ENCODE measurements at regions not wholly inside any gene's neighbourhood (a gene's known extent, or its start where the extent isn't known, plus 50 kb on each side); places are given as distances from the start of the nearest gene placed in this dataset.

DNA sequence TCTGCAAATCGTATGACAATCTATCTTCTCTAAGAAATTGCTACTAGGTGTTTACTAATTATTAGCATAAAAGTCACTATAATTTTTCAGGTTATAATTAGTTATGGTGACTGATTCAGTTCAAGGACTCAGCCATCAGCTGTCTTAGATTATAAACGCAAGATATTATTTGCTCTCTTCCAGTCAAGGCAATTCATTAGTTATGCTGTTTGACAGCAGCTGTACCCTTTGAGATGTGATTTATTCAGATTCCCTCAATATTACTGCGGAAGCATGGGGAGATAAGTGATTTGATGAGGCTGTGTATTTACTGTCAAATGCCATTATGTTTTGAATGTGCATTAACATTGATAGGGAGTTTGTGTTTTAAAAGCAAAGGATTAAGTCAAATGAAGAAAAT is 558.9 kb upstream of the FSIP2 start:
- POLR2A ChIA-PET (ENCODE audit: unreplicated experiment): no interaction called here
- CTCF ChIA-PET: no interaction called here
- TF ChIP-seq, protein P1, sequence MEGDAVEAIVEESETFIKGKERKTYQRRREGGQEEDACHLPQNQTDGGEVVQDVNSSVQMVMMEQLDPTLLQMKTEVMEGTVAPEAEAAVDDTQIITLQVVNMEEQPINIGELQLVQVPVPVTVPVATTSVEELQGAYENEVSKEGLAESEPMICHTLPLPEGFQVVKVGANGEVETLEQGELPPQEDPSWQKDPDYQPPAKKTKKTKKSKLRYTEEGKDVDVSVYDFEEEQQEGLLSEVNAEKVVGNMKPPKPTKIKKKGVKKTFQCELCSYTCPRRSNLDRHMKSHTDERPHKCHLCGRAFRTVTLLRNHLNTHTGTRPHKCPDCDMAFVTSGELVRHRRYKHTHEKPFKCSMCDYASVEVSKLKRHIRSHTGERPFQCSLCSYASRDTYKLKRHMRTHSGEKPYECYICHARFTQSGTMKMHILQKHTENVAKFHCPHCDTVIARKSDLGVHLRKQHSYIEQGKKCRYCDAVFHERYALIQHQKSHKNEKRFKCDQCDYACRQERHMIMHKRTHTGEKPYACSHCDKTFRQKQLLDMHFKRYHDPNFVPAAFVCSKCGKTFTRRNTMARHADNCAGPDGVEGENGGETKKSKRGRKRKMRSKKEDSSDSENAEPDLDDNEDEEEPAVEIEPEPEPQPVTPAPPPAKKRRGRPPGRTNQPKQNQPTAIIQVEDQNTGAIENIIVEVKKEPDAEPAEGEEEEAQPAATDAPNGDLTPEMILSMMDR (conservative IDR thresholded peaks at IDR 0.05; ENCODE audit: low read depth, low read length): no peak
- TF ChIP-seq POLR2A (IDR thresholded peaks at IDR 0.05; ENCODE audit: low read depth, low read length) (no peak), MAFK (IDR thresholded peaks at IDR 0.05; ENCODE audit: low read depth, low read length) (no peak), BHLHE40 (IDR thresholded peaks at IDR 0.05; ENCODE audit: low read depth, low read length) (no peak), RCOR1 (IDR thresholded peaks at IDR 0.05; ENCODE audit: insufficient replicate concordance, low read length) (no peak), NFE2L2 (IDR thresholded peaks at IDR 0.05; ENCODE audit: low read depth, low read length) (no peak), SMC3 (IDR thresholded peaks at IDR 0.05; ENCODE audit: low read depth, low read length) (no peak), MXI1 (IDR thresholded peaks at IDR 0.05; ENCODE audit: borderline replicate concordance, low read depth, low read length) (no peak), CEBPB (IDR thresholded peaks at IDR 0.05; ENCODE audit: low read depth, low read length) (no peak), RAD21 (IDR thresholded peaks at IDR 0.05; ENCODE audit: low read length) (no peak), CHD1 (IDR thresholded peaks at IDR 0.05; ENCODE audit: low read depth, low read length) (no peak), MAZ (IDR thresholded peaks at IDR 0.05; ENCODE audit: borderline replicate concordance, low read depth, low read length) (no peak), FOS (IDR thresholded peaks at IDR 0.05; ENCODE audit: low read depth, low read length) (no peak), RFX5 (IDR thresholded peaks at IDR 0.05; ENCODE audit: low read depth, low read length) (no peak)
- TF ChIP-seq, protein P2, sequence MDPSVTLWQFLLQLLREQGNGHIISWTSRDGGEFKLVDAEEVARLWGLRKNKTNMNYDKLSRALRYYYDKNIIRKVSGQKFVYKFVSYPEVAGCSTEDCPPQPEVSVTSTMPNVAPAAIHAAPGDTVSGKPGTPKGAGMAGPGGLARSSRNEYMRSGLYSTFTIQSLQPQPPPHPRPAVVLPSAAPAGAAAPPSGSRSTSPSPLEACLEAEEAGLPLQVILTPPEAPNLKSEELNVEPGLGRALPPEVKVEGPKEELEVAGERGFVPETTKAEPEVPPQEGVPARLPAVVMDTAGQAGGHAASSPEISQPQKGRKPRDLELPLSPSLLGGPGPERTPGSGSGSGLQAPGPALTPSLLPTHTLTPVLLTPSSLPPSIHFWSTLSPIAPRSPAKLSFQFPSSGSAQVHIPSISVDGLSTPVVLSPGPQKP (IDR thresholded peaks at IDR 0.05; ENCODE audit: borderline replicate concordance, low read depth, low read length): no peak
- TF ChIP-seq, protein P3, sequence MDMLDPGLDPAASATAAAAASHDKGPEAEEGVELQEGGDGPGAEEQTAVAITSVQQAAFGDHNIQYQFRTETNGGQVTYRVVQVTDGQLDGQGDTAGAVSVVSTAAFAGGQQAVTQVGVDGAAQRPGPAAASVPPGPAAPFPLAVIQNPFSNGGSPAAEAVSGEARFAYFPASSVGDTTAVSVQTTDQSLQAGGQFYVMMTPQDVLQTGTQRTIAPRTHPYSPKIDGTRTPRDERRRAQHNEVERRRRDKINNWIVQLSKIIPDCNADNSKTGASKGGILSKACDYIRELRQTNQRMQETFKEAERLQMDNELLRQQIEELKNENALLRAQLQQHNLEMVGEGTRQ (IDR thresholded peaks at IDR 0.05; ENCODE audit: low read depth, low read length): no peak
- no peak overlapping the region for H3K18ac ChIP-seq (ENCODE audit: low read depth, low read length)
- H3K23ac ChIP-seq (ENCODE audit: low read depth, low read length): no peak overlapping the region
- H2AK5ac ChIP-seq (ENCODE audit: low read depth, low read length): no peak overlapping the region
- H3K56ac ChIP-seq (ENCODE audit: extremely low read depth, insufficient read depth, low read length): no peak overlapping the region
- no peak overlapping the region for H3K9ac ChIP-seq (ENCODE audit: low read depth, low read length)
- no peak overlapping the region for H3K4me2 ChIP-seq (ENCODE audit: low read depth, low read length)
- no peak overlapping the region for H3K14ac ChIP-seq (replicated peaks; ENCODE audit: low read depth, low read length)
- DNase-seq (no peak), ATAC-seq (ENCODE audit: low read depth) (no peak)
- H2BK20ac ChIP-seq (ENCODE audit: low read depth, low read length): no peak overlapping the region
- no peaks in the 10 kb centered on the region for H4K20me1 ChIP-seq (ENCODE audit: insufficient read depth, low read length)
- H2BK15ac ChIP-seq (ENCODE audit: low read depth, low read length): no peak overlapping the region
- H3K4me1 ChIP-seq (ENCODE audit: control insufficient read depth, insufficient read depth, low read length): no peaks in the 10 kb centered on the region
- H2AFZ ChIP-seq (replicated peaks; ENCODE audit: low read length, poor library complexity): no peak overlapping the region
- peaks cover under 1% of the 10 kb centered on the region; the same call in 1 of the 2 replicates for H3K9me3 ChIP-seq (ENCODE audit: control insufficient read depth, insufficient read depth, low read length)
- no peak overlapping the region for H4K8ac ChIP-seq (ENCODE audit: low read depth in 2 of 2, low read length in 2 of 2)
- no peaks in the 10 kb centered on the region for H3K27me3 ChIP-seq (ENCODE audit: control insufficient read depth, insufficient read depth, low read length)
- H3K79me1 ChIP-seq (ENCODE audit: low read depth in 1 of 2, low read length in 2 of 2): no peaks in the 10 kb centered on the region
- H4K5ac ChIP-seq (ENCODE audit: low read depth, low read length): no peak overlapping the region
- no TSS peak for BruUV-seq (replicated peaks)
- no peak overlapping the region for H3K4me3 ChIP-seq (ENCODE audit: insufficient read depth, low read depth, low read length)
- dilution Hi-C loops (cut with HindIII; ENCODE audit: low sequenced_read_pairs, unreplicated experiment): no loop called here
- H2AK9ac ChIP-seq (replicated peaks; ENCODE audit: low read depth, low read length, poor library complexity): no peak overlapping the region
- no peak overlapping the region for H2BK5ac ChIP-seq (ENCODE audit: low read depth, low read length, poor library complexity, severe bottlenecking)
- intact Hi-C loops (cut with micrococcal nuclease): no loop called here
- in situ Hi-C loops (cut with MboI; ENCODE audit: low sequenced_read_pairs): no loop called here
- no peak overlapping the region for H3K27ac ChIP-seq (ENCODE audit: insufficient read depth, low read length)
- H2BK120ac ChIP-seq (ENCODE audit: low read depth, low read length): no peak overlapping the region
- H3K4ac ChIP-seq (ENCODE audit: low read depth, low read length): no peak overlapping the region
- no CpG with 5 or more reads among the region's 3 CpGs for WGBS, 2 experiments (ENCODE audit: extremely low coverage in 2 of 2, insufficient read length in 1 of 2)
- H3K9me1 ChIP-seq (ENCODE audit: insufficient read depth, low read length): no peaks in the 10 kb centered on the region
- no peak overlapping the region for H4K91ac ChIP-seq (ENCODE audit: insufficient read depth, low read depth, low read length)
- H3K36me3 ChIP-seq (ENCODE audit: control insufficient read depth, insufficient read depth, low read length): no peaks in the 10 kb centered on the region

Measured in IMR-90 (cell line).